Activated T-cell treated with anti-CD3 and anti-CD28 coated beads, Interleukin-2, amount 50 U/mL, for 72 hours (primary cell): ENCODE measurements at regions not wholly inside any gene's neighbourhood (a gene's known extent, or its start where the extent isn't known, plus 50 kb on each side); places are given as distances from the start of the nearest gene placed in this dataset.

ENCODE experiments used
- ATAC-seq, 2 donors: fragments of 150-1000 bp; cut with Tn5 transposase; replicated peaks in 1 of 2; 2 replicates each; pipeline ENCODE4 v1.10.0; 2021; ENCODE audit warnings: moderate library complexity in 2 of 2, mild to moderate bottlenecking in 1 of 2
- DNase-seq, 2 donors: peaks; one replicate each; pipeline ENCODE4 v3.0.0; 2021 to 2022; ENCODE audit warnings: mixed read lengths in 1 of 2
- H3K27ac Mint-ChIP-seq: one replicate; pipeline ENCODE4 v1.8.0; 2022; ENCODE audit warnings: mild to moderate bottlenecking, moderate library complexity, mixed read lengths
- H3K27me3 Mint-ChIP-seq: one replicate; pipeline ENCODE4 v1.8.0; 2022; ENCODE audit warnings: low read depth, mixed read lengths
- H3K36me3 Mint-ChIP-seq, 2 donors: one replicate each; pipeline ENCODE4 v1.8.0; 2022; ENCODE audit warnings: mixed read lengths in 2 of 2, mild to moderate bottlenecking in 1 of 2; ENCODE audit not compliant: insufficient read depth in 2 of 2
- H3K4me1 Mint-ChIP-seq: one replicate; pipeline ENCODE4 v1.8.0; 2022; ENCODE audit warnings: low read depth, mixed read lengths
- H3K4me3 Mint-ChIP-seq, 2 donors: one replicate each; pipeline ENCODE4 v1.8.0; 2022; ENCODE audit warnings: mild to moderate bottlenecking in 2 of 2, mixed read lengths in 2 of 2, moderate library complexity in 2 of 2
- H3K9me3 Mint-ChIP-seq, 2 donors: one replicate each; pipeline ENCODE4 v1.8.0; 2022; ENCODE audit warnings: mixed read lengths in 2 of 2

GRCh38 chr10:56874950-56875349, 513.9 kb upstream of the ZWINT start:
- peaks cover 6% of the 10 kb centered on the region in 2 donors for H3K9me3 Mint-ChIP-seq

GRCh38 chr10:56871160-56871668, 510.2 kb upstream of the ZWINT start:
- Mint-ChIP-seq H3K36me3 (no peaks in the 10 kb centered on the region), H3K4me1 (no peaks in the 10 kb centered on the region), H3K27me3 (no peaks in the 10 kb centered on the region), H3K9me3 (peaks cover 6% of the 10 kb centered on the region in 2 donors), H3K27ac (no peak overlapping the region), H3K4me3 (no peak overlapping the region)
- no peak for DNase-seq
- no peak for ATAC-seq

More at GRCh38 chr10:56874950-56875349, 513.9 kb upstream of the ZWINT start:
- DNase-seq, result no peak
- H3K27me3 Mint-ChIP-seq, result no peaks in the 10 kb centered on the region
- H3K4me3 Mint-ChIP-seq, result no peak overlapping the region
- no peak overlapping the region for H3K27ac Mint-ChIP-seq
- H3K4me1 Mint-ChIP-seq, result no peaks in the 10 kb centered on the region
- no peaks in the 10 kb centered on the region for H3K36me3 Mint-ChIP-seq
- no peak for ATAC-seq

- H3K27me3 Mint-ChIP-seq, result no peaks in the 10 kb centered on the region
Observed at GRCh38 chr10:56867236-56867635, 506.2 kb upstream of the ZWINT start.

GRCh38 chr10:56856569-56856968, 495.5 kb upstream of the ZWINT start:
- ATAC-seq (no peak), DNase-seq (no peak)
- peaks cover 7 to 8% of the 10 kb centered on the region in 2 donors for H3K9me3 Mint-ChIP-seq
- no peak overlapping the region for H3K4me3 Mint-ChIP-seq
- H3K36me3 Mint-ChIP-seq, result no peaks in the 10 kb centered on the region
- no peaks in the 10 kb centered on the region for H3K27me3 Mint-ChIP-seq
- H3K27ac Mint-ChIP-seq, result no peak overlapping the region
- H3K4me1 Mint-ChIP-seq, result no peaks in the 10 kb centered on the region

More at GRCh38 chr10:56867236-56867635, 506.2 kb upstream of the ZWINT start:
- no peak for DNase-seq
- no peak for ATAC-seq
- H3K4me3 Mint-ChIP-seq, result no peak overlapping the region
- H3K27ac Mint-ChIP-seq, result no peak overlapping the region
- H3K9me3 Mint-ChIP-seq, result peaks cover 3 to 7% of the 10 kb centered on the region in 2 donors
- H3K36me3 Mint-ChIP-seq, result no peaks in the 10 kb centered on the region
- no peaks in the 10 kb centered on the region for H3K4me1 Mint-ChIP-seq

GRCh38 chr10:56844978-56845529, 484.0 kb upstream of the ZWINT start:
- H3K27me3 Mint-ChIP-seq, result no peaks in the 10 kb centered on the region
- ATAC-seq, result no peak
- H3K27ac Mint-ChIP-seq, result no peak overlapping the region
- H3K4me3 Mint-ChIP-seq, result no peak overlapping the region
- no peak for DNase-seq
- no peaks in the 10 kb centered on the region for H3K4me1 Mint-ChIP-seq
- H3K9me3 Mint-ChIP-seq, result peaks cover 2 to 7% of the 10 kb centered on the region in 2 donors
- H3K36me3 Mint-ChIP-seq, result no peaks in the 10 kb centered on the region

GRCh38 chr10:56836659-56837058, 475.6 kb upstream of the ZWINT start:
- ATAC-seq (no peak), DNase-seq (no peak)
- Mint-ChIP-seq H3K36me3 (no peaks in the 10 kb centered on the region), H3K4me1 (no peaks in the 10 kb centered on the region), H3K9me3 (peaks cover 4 to 5% of the 10 kb centered on the region in 2 donors), H3K27ac (no peak overlapping the region), H3K4me3 (no peak overlapping the region), H3K27me3 (no peaks in the 10 kb centered on the region)

- H3K9me3 Mint-ChIP-seq, result peaks cover 7 to 10% of the 10 kb centered on the region in 2 donors
- H3K27ac Mint-ChIP-seq, result no peak overlapping the region
- no peak overlapping the region for H3K4me3 Mint-ChIP-seq
- ATAC-seq (no peak), DNase-seq (no peak)
- H3K27me3 Mint-ChIP-seq, result no peaks in the 10 kb centered on the region
- H3K4me1 Mint-ChIP-seq, result no peaks in the 10 kb centered on the region
- H3K36me3 Mint-ChIP-seq, result no peaks in the 10 kb centered on the region
Observed at GRCh38 chr10:56831681-56832080, 470.6 kb upstream of the ZWINT start.

- no peaks in the 10 kb centered on the region for H3K27me3 Mint-ChIP-seq
- H3K9me3 Mint-ChIP-seq, result peaks cover 9 to 10% of the 10 kb centered on the region in 2 donors
- no peak for ATAC-seq
- DNase-seq, result no peak
- no peak overlapping the region for H3K4me3 Mint-ChIP-seq
- no peak overlapping the region for H3K27ac Mint-ChIP-seq
- no peaks in the 10 kb centered on the region for H3K36me3 Mint-ChIP-seq
- H3K4me1 Mint-ChIP-seq, result no peaks in the 10 kb centered on the region
Observed at GRCh38 chr10:56823849-56824248, 462.8 kb upstream of the ZWINT start.

GRCh38 chr10:56805022-56805421, 444.0 kb upstream of the ZWINT start:
- H3K9me3 Mint-ChIP-seq, result peaks cover 1 to 6% of the 10 kb centered on the region in 2 donors
- ATAC-seq, result no peak
- peaks cover 0 to 2% of the 10 kb centered on the region in 2 donors for H3K36me3 Mint-ChIP-seq
- no peaks in the 10 kb centered on the region for H3K4me1 Mint-ChIP-seq
- H3K27ac Mint-ChIP-seq, result no peak overlapping the region
- DNase-seq, result no peak
- H3K4me3 Mint-ChIP-seq, result no peak overlapping the region
- H3K27me3 Mint-ChIP-seq, result no peaks in the 10 kb centered on the region

GRCh38 chr10:56785292-56785691, 424.2 kb upstream of the ZWINT start:
- H3K4me3 Mint-ChIP-seq, result no peak overlapping the region
- DNase-seq (no peak), ATAC-seq (no peak)
- no peaks in the 10 kb centered on the region for H3K4me1 Mint-ChIP-seq
- H3K9me3 Mint-ChIP-seq, result peaks cover 8 to 12% of the 10 kb centered on the region in 2 donors
- H3K36me3 Mint-ChIP-seq, result no peaks in the 10 kb centered on the region
- no peak overlapping the region for H3K27ac Mint-ChIP-seq
- no peaks in the 10 kb centered on the region for H3K27me3 Mint-ChIP-seq

GRCh38 chr10:56782503-56782902, 421.4 kb upstream of the ZWINT start:
- Mint-ChIP-seq H3K4me1 (no peaks in the 10 kb centered on the region), H3K4me3 (no peak overlapping the region), H3K27ac (no peak overlapping the region), H3K27me3 (no peaks in the 10 kb centered on the region), H3K36me3 (no peaks in the 10 kb centered on the region), H3K9me3 (peaks cover 13% of the 10 kb centered on the region in 2 donors)
- ATAC-seq (no peak), DNase-seq (no peak)

GRCh38 chr10:56771343-56771742, 410.3 kb upstream of the ZWINT start:
- no peak for ATAC-seq

GRCh38 chr10:56763090-56763489, 402.0 kb upstream of the ZWINT start:
- no peak for ATAC-seq
- no peak for DNase-seq
- H3K4me1 Mint-ChIP-seq, result no peaks in the 10 kb centered on the region

More at GRCh38 chr10:56771343-56771742, 410.3 kb upstream of the ZWINT start:
- H3K27ac Mint-ChIP-seq, result no peak overlapping the region
- no peaks in the 10 kb centered on the region for H3K27me3 Mint-ChIP-seq
- H3K36me3 Mint-ChIP-seq, result peaks cover 1 to 2% of the 10 kb centered on the region in 2 donors
- no peak overlapping the region for H3K4me3 Mint-ChIP-seq
- no peaks in the 10 kb centered on the region for H3K4me1 Mint-ChIP-seq
- peaks cover 11 to 17% of the 10 kb centered on the region in 2 donors for H3K9me3 Mint-ChIP-seq
- DNase-seq, result no peak

GRCh38 chr10:56745490-56745889, 384.4 kb upstream of the ZWINT start:
- Mint-ChIP-seq H3K27ac (no peak overlapping the region), H3K4me3 (no peak overlapping the region), H3K4me1 (no peaks in the 10 kb centered on the region), H3K36me3 (no peaks in the 10 kb centered on the region), H3K27me3 (no peaks in the 10 kb centered on the region), H3K9me3 (peaks cover 0 to 8% of the 10 kb centered on the region in 2 donors)
- DNase-seq (no peak), ATAC-seq (no peak)

More at GRCh38 chr10:56763090-56763489, 402.0 kb upstream of the ZWINT start:
- H3K36me3 Mint-ChIP-seq, result no peaks in the 10 kb centered on the region
- H3K27me3 Mint-ChIP-seq, result no peaks in the 10 kb centered on the region
- H3K27ac Mint-ChIP-seq, result no peak overlapping the region
- H3K4me3 Mint-ChIP-seq, result no peak overlapping the region
- H3K9me3 Mint-ChIP-seq, result peaks cover 6 to 12% of the 10 kb centered on the region in 2 donors
